BLaER1 (cell line): ENCODE measurements at regions not wholly inside any gene's neighbourhood (a gene's known extent, or its start where the extent isn't known, plus 50 kb on each side); places are given as distances from the start of the nearest gene placed in this dataset.

Source experiments
- H3K27ac ChIP-seq: shearing (Covaris generic); formaldehyde crosslinking; 2 replicates; pipeline ENCODE4 v1.8.1; 2022
- H3K27me3 ChIP-seq: shearing (Covaris generic); formaldehyde crosslinking; 2 replicates; pipeline ENCODE4 v1.8.1; 2022
- H3K36me3 ChIP-seq: shearing (Covaris generic); formaldehyde crosslinking; 2 replicates; pipeline ENCODE4 v1.8.1; 2022
- H3K4me1 ChIP-seq: shearing (Covaris generic); formaldehyde crosslinking; 2 replicates; pipeline ENCODE4 v1.8.1; 2022
- H3K4me2 ChIP-seq: shearing (Covaris generic); formaldehyde crosslinking; 2 replicates; pipeline ENCODE4 v1.8.1; 2022
- H3K4me3 ChIP-seq: shearing (Covaris generic); formaldehyde crosslinking; 2 replicates; pipeline ENCODE4 v1.8.1; 2022
- H3K9ac ChIP-seq: shearing (Covaris generic); formaldehyde crosslinking; 2 replicates; pipeline ENCODE4 v1.8.1; 2022
- H3K9me3 ChIP-seq: shearing (Covaris generic); formaldehyde crosslinking; 2 replicates; pipeline ENCODE4 v1.8.1; 2022
- H4K20me1 ChIP-seq: shearing (Covaris generic); formaldehyde crosslinking; 2 replicates; pipeline ENCODE4 v1.8.1; 2022
- Cebpa-rat ChIP-seq: shearing (Covaris generic); IDR thresholded peaks from 2 replicates; pipeline ENCODE4 v1.8.1; 2022

GRCh38 chr12:90020014-90020413 is 311.4 kb upstream of the ATP2B1 start:
- Histone ChIP-seq H3K9ac (no peak overlapping the region), H3K27me3 (no peaks in the 10 kb centered on the region), H3K27ac (no peak overlapping the region), H3K9me3 (no peaks in the 10 kb centered on the region), H4K20me1 (no peaks in the 10 kb centered on the region), H3K4me1 (no peaks in the 10 kb centered on the region), H3K36me3 (no peaks in the 10 kb centered on the region), H3K4me3 (no peak overlapping the region), H3K4me2 (no peak overlapping the region)
- no peak for TF ChIP-seq Cebpa-rat

- TF ChIP-seq Cebpa-rat = no peak
- Histone ChIP-seq H3K36me3 (no peaks in the 10 kb centered on the region), H3K4me1 (no peaks in the 10 kb centered on the region), H3K27ac (no peak overlapping the region), H3K4me2 (no peak overlapping the region), H3K9ac (no peak overlapping the region), H4K20me1 (no peaks in the 10 kb centered on the region), H3K27me3 (no peaks in the 10 kb centered on the region), H3K4me3 (no peak overlapping the region), H3K9me3 (no peaks in the 10 kb centered on the region)
Measured at GRCh38 chr12:90017316-90017715, 308.7 kb upstream of the ATP2B1 start.

- Histone ChIP-seq H4K20me1 (no peaks in the 10 kb centered on the region), H3K4me1 (no peaks in the 10 kb centered on the region), H3K4me2 (no peak overlapping the region), H3K9ac (no peak overlapping the region), H3K4me3 (no peak overlapping the region), H3K9me3 (no peaks in the 10 kb centered on the region), H3K36me3 (no peaks in the 10 kb centered on the region), H3K27ac (no peak overlapping the region), H3K27me3 (no peaks in the 10 kb centered on the region)
- no peak for TF ChIP-seq Cebpa-rat
Measured at GRCh38 chr12:90015228-90015627, 306.6 kb upstream of the ATP2B1 start.

- Histone ChIP-seq H3K4me3 (no peak overlapping the region), H3K27ac (no peak overlapping the region), H3K27me3 (no peaks in the 10 kb centered on the region), H3K36me3 (no peaks in the 10 kb centered on the region), H3K9me3 (no peaks in the 10 kb centered on the region), H3K4me2 (no peak overlapping the region), H4K20me1 (no peaks in the 10 kb centered on the region), H3K9ac (no peak overlapping the region), H3K4me1 (no peaks in the 10 kb centered on the region)
- TF ChIP-seq Cebpa-rat = no peak
Measured at GRCh38 chr12:90013409-90013808, 304.8 kb upstream of the ATP2B1 start.

GRCh38 chr12:90010089-90010488 is 301.5 kb upstream of the ATP2B1 start:
- Histone ChIP-seq H3K9ac (no peak overlapping the region), H3K27ac (no peak overlapping the region), H3K4me3 (no peak overlapping the region), H3K9me3 (no peaks in the 10 kb centered on the region), H3K27me3 (no peaks in the 10 kb centered on the region), H3K4me2 (no peak overlapping the region), H3K4me1 (no peaks in the 10 kb centered on the region), H4K20me1 (no peaks in the 10 kb centered on the region), H3K36me3 (no peaks in the 10 kb centered on the region)
- TF ChIP-seq Cebpa-rat = no peak

DNA sequence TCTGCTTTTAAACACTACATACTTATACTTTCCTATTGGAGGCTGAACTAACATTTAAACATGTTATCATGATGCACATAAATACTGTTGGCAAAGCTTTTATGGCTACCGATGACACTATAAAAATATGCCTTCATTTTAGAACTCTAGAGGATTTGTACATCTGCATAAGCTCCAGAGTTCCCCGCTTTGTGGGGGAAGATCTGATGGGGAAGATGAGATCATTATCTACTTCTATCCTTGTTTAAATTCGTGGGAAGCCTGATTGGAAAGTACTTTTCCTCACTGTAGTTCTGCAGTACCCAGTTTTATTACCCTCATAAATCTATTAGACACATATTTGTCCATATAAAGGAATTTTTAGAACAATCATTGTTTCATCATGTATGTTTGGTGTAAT is 299.6 kb upstream of the ATP2B1 start:
- Histone ChIP-seq H3K9me3 (no peaks in the 10 kb centered on the region; the same call in 1 of the 2 replicates), H3K27me3 (no peaks in the 10 kb centered on the region), H3K36me3 (no peaks in the 10 kb centered on the region), H3K9ac (no peak overlapping the region), H4K20me1 (no peaks in the 10 kb centered on the region), H3K4me1 (no peaks in the 10 kb centered on the region), H3K4me2 (no peak overlapping the region), H3K27ac (no peak overlapping the region), H3K4me3 (no peak overlapping the region)
- no peak for TF ChIP-seq Cebpa-rat

DNA sequence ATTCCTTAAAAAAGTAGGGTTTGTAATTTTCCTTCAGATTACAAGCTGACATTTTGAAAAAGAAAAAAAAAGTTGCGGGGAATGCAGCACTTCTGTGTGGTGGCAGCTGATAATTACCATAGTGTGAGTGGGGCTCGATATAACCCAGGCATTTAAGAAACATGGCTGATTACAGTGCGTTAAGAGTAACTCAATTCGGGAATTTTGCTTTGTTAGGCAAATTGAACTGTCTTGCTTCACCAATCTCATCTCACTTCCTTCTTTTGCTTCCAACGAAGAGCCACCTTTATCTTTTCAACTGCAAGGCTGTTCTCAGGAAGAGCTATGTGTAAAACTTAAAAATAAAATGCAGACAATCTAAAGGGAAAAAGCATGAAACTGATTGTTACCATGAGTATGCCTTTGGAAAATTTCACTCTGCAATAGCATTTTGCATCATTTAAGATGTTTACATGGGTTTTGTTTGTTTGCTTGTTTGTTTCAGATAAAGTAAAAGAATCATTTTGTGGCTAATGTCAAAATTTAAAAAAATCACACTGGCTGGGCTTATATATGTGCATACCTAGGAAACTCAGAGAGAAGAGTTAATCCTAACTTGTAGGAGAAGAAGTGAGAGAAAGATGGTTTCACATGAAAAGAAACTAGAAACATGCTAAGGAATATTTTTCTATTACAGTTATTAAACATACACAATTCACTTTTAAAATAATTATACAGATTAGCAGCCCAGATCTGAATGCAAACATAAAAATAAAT is 295.9 kb upstream of the ATP2B1 start:
- Histone ChIP-seq H3K9me3 (no peaks in the 10 kb centered on the region; the same call in 1 of the 2 replicates), H3K4me1 (no peaks in the 10 kb centered on the region), H4K20me1 (no peaks in the 10 kb centered on the region), H3K36me3 (no peaks in the 10 kb centered on the region), H3K27me3 (no peaks in the 10 kb centered on the region), H3K4me2 (no peak overlapping the region), H3K27ac (no peak overlapping the region), H3K4me3 (no peak overlapping the region), H3K9ac (no peak overlapping the region)
- TF ChIP-seq Cebpa-rat = no peak

DNA sequence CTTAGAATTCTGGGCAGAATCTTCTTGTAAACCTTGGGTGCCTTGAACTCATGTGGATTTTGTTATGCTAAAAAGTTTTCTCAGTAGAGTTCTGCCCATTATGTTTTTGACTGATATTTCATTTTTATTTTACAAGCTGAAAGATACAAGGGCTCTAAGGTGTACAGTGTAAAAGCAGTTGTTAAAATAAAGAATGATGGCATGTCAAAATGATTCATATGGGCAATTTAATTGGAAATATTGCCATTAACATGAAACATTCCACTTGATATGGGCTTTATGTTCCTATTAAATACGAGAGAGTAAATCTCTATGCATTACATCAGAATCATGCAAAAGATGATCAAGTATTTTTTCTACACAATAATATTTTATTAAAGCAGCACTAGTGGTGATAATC is 295.1 kb upstream of the ATP2B1 start:
- Histone ChIP-seq H3K9me3 (no peaks in the 10 kb centered on the region; the same call in 1 of the 2 replicates), H3K36me3 (no peaks in the 10 kb centered on the region), H3K27ac (no peak overlapping the region), H3K4me2 (no peak overlapping the region), H3K9ac (no peak overlapping the region), H3K27me3 (no peaks in the 10 kb centered on the region), H3K4me3 (no peak overlapping the region), H4K20me1 (no peaks in the 10 kb centered on the region), H3K4me1 (no peaks in the 10 kb centered on the region)
- TF ChIP-seq Cebpa-rat = no peak

- H3K4me3 ChIP-seq = no peak overlapping the region
- H3K4me1 ChIP-seq = no peaks in the 10 kb centered on the region
- no peak overlapping the region for H3K27ac ChIP-seq
- no peak overlapping the region for H3K9ac ChIP-seq
- no peak overlapping the region for H3K4me2 ChIP-seq
- H3K9me3 ChIP-seq = no peaks in the 10 kb centered on the region; the same call in 1 of the 2 replicates
- TF ChIP-seq Cebpa-rat = no peak
- H3K27me3 ChIP-seq = no peaks in the 10 kb centered on the region
- no peaks in the 10 kb centered on the region for H3K36me3 ChIP-seq
- no peaks in the 10 kb centered on the region for H4K20me1 ChIP-seq
Measured at GRCh38 chr12:90000721-90001120, 292.1 kb upstream of the ATP2B1 start.

DNA sequence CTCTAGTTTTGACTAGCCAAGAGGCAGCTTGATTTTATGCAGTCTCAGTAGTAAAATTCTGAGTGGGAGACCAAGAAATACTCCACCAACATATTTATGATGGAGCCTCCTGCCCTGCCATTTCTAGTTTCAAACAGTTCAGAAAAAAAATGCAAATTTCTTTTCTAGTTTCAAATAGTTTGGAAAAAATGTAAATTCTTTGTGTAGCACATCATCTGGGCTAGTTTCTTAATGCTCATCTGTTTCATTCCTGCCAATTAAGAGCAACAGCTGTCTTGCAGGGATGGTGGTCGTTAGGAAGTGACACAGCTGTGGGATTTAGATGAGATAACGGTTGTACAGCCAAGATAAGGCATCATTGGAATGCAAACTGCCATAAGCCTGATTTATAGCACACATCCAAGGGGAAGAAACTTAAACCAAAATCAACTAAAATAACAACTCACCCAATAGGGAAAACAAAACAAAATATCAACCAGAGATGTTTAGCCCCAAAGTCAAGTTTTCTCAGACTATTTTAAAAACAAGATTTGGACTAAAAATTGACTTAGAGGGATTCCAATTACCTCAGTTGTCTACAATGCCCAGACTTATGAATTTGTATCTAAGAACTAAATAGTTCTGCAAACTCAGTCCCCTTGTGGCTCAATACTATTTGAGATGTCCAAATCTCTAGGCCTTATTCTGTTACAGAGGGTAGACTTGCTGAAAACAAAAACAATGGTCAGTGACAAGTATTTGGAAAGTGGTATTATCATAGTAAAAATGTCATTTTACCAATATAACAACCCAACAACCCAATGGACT is 291.3 kb upstream of the ATP2B1 start:
- H3K4me1 ChIP-seq = no peaks in the 10 kb centered on the region
- no peak overlapping the region for H3K27ac ChIP-seq
- no peaks in the 10 kb centered on the region for H3K36me3 ChIP-seq
- no peak for TF ChIP-seq Cebpa-rat
- no peaks in the 10 kb centered on the region for H3K27me3 ChIP-seq
- H3K4me3 ChIP-seq = no peak overlapping the region
- no peak overlapping the region for H3K4me2 ChIP-seq
- H3K9ac ChIP-seq = no peak overlapping the region
- no peaks in the 10 kb centered on the region; the same call in 1 of the 2 replicates for H3K9me3 ChIP-seq
- no peaks in the 10 kb centered on the region for H4K20me1 ChIP-seq
